Thyroid gland (tissue), 4 donors: ENCODE measurements at regions not wholly inside any gene's neighbourhood (a gene's known extent, or its start where the extent isn't known, plus 50 kb on each side); places are given as distances from the start of the nearest gene placed in this dataset.
"Not testable (repeated sequence)": the region's sequence is repeated elsewhere in the genome, so short reads cannot be mapped to it uniquely, and the experiment has no call there.

Experiments
- DNase-seq, 2 donors: peaks; one replicate each; pipeline ENCODE4 v3.0.0-alpha.2; 2019
- H3K27ac ChIP-seq, 3 donors: fragments of 200-600 bp; sonication (generic); 1 replicate in 2 of 3; 2 replicates in 1 of 3; pipeline ENCODE4 v1.5.1; 2016 to 2019; ENCODE audit warnings: mild to moderate bottlenecking in 1 of 3, moderate library complexity in 1 of 3
- H3K27me3 ChIP-seq: fragments of 200-600 bp; sonication (generic); one replicate; pipeline ENCODE4 v1.5.1; 2019
- H3K36me3 ChIP-seq, 2 donors: fragments of 200-600 bp; sonication (generic); one replicate each; pipeline ENCODE4 v1.5.1; 2016 to 2019
- H3K4me1 ChIP-seq, 2 donors: fragments of 200-600 bp; sonication (generic); one replicate each; pipeline ENCODE4 v1.5.1; 2017 to 2019
- H3K4me3 ChIP-seq, 3 donors: fragments of 200-600 bp; sonication (generic); replicated peaks in 1 of 3; 1 replicate in 2 of 3; 2 replicates in 1 of 3; pipeline ENCODE4 v1.5.1; 2016; ENCODE audit warnings: mild to moderate bottlenecking in 1 of 3
- H3K9me3 ChIP-seq: fragments of 200-600 bp; sonication (generic); one replicate; pipeline ENCODE4 v1.5.1; 2017
- CTCF ChIP-seq, 6 experiments: fragments of 200-600 bp in 3 of 6; fragments of 450-650 bp in 3 of 6; sonication (generic) in 3 of 6; IDR thresholded peaks; one replicate each; pipeline ENCODE4 v1.5.1; 2016 to 2019; ENCODE audit warnings: antibody characterized with exemption in 6 of 6, mild to moderate bottlenecking in 2 of 6, inconsistent platforms in 1 of 6, moderate library complexity in 1 of 6
- POLR2A ChIP-seq, 2 donors: fragments of 450-650 bp; IDR thresholded peaks; one replicate each; pipeline ENCODE4 v1.6.1; 2017; ENCODE audit warnings: antibody characterized with exemption in 2 of 2, mild to moderate bottlenecking in 2 of 2, moderate library complexity in 1 of 2
- WGBS, 2 donors: methylation state at CpG; one replicate each; pipeline ENCODE4 v1.1.5; 2017; 5-methylcytosine and 5-hydroxymethylcytosine counted together
- intact Hi-C: fragments of 100-400 bp; cut with DNase I; formaldehyde crosslinking; loops from one replicate; pipeline ENCODE4 v1.15.1; 2023

DNA sequence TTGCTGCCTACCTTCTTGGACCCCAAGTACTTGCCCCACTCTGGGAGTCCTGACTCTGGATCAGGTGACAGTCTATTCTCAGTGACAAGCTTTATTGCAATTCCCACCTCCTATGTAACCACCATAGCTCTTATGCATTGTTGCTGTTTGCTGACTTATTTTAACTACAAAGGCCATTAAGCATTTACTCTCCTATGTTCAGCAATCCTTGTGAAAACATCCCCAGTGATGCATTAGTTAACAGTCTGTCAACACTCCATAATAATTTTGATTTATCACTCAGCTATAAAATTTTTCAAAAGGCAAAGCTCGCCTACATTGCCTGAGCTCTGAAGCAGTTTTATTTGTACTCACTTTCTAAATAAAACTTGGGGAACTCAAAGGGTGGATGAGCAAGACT is 871.8 kb upstream of the SORCS1 start:
- no peak for TF ChIP-seq POLR2A (IDR thresholded peaks at IDR 0.05)
- TF ChIP-seq CTCF (IDR thresholded peaks at IDR 0.05): no peak
- H3K27ac ChIP-seq: no peak overlapping the region
- WGBS, 2 donors: 82 to 87% methylated on average over 1 of the region's 1 CpG
- H3K27me3 ChIP-seq: no peaks in the 10 kb centered on the region
- H3K36me3 ChIP-seq: no peaks in the 10 kb centered on the region
- intact Hi-C loops: no loop called here
- H3K4me3 ChIP-seq: no peak overlapping the region
- no peak for DNase-seq
- no peaks in the 10 kb centered on the region for H3K4me1 ChIP-seq
- no peaks in the 10 kb centered on the region for H3K9me3 ChIP-seq

GRCh38 chr10:108034829-108035228 is 870.3 kb upstream of the SORCS1 start:
- 56 to 71% methylated on average over 1 of the region's 1 CpG for WGBS, 2 donors
- DNase-seq: no peak
- Histone ChIP-seq H3K36me3 (no peaks in the 10 kb centered on the region), H3K9me3 (no peaks in the 10 kb centered on the region), H3K4me3 (no peak overlapping the region), H3K4me1 (no peaks in the 10 kb centered on the region), H3K27ac (no peak overlapping the region), H3K27me3 (no peaks in the 10 kb centered on the region)
- intact Hi-C loops: no loop called here
- TF ChIP-seq POLR2A (IDR thresholded peaks at IDR 0.05): no peak

GRCh38 chr10:108033518-108033917 is 869.0 kb upstream of the SORCS1 start:
- H3K27me3 ChIP-seq, H3K9me3 ChIP-seq, H3K36me3 ChIP-seq, H3K4me1 ChIP-seq, H3K27ac ChIP-seq, DNase-seq, H3K4me3 ChIP-seq, intact Hi-C loops: not testable (repeated sequence)
- WGBS, 2 donors: 67 to 68% methylated on average over 3 of the region's 3 CpGs

- H3K27ac ChIP-seq: no peak overlapping the region
- TF ChIP-seq CTCF (IDR thresholded peaks at IDR 0.05): no peak
- TF ChIP-seq POLR2A (IDR thresholded peaks at IDR 0.05): no peak
- H3K27me3 ChIP-seq: no peaks in the 10 kb centered on the region
- DNase-seq: no peak
- H3K9me3 ChIP-seq: no peaks in the 10 kb centered on the region
- H3K4me1 ChIP-seq: no peaks in the 10 kb centered on the region
- no peak overlapping the region for H3K4me3 ChIP-seq
- WGBS, 2 donors: 96 to 100% methylated on average over 1 of the region's 1 CpG
- no peaks in the 10 kb centered on the region for H3K36me3 ChIP-seq
- intact Hi-C loops: no loop called here
Measured at GRCh38 chr10:108031505-108031904, 867.0 kb upstream of the SORCS1 start.

DNA sequence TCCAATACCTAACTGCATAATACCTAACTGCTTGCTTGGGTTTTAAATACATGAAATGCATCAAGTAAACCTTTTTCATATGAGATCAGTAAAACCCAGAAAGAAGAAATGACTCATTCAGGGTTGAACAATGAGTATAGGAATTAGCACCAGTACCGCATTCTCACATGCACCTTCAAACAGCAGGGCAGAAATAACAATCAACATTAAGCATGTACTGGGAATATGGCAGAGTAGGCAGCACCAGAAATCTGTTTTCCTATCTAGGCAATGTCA is 850.3 kb upstream of the SORCS1 start:
- intact Hi-C loops: no loop called here
- H3K27me3 ChIP-seq: no peaks in the 10 kb centered on the region
- 91 to 96% methylated on average over 1 of the region's 1 CpG for WGBS, 2 donors
- H3K4me3 ChIP-seq: no peak overlapping the region
- no peaks in the 10 kb centered on the region for H3K36me3 ChIP-seq
- H3K9me3 ChIP-seq: no peaks in the 10 kb centered on the region
- no peak for DNase-seq
- no peak overlapping the region for H3K27ac ChIP-seq
- H3K4me1 ChIP-seq: no peaks in the 10 kb centered on the region
- no peak for TF ChIP-seq CTCF (IDR thresholded peaks at IDR 0.05)

DNA sequence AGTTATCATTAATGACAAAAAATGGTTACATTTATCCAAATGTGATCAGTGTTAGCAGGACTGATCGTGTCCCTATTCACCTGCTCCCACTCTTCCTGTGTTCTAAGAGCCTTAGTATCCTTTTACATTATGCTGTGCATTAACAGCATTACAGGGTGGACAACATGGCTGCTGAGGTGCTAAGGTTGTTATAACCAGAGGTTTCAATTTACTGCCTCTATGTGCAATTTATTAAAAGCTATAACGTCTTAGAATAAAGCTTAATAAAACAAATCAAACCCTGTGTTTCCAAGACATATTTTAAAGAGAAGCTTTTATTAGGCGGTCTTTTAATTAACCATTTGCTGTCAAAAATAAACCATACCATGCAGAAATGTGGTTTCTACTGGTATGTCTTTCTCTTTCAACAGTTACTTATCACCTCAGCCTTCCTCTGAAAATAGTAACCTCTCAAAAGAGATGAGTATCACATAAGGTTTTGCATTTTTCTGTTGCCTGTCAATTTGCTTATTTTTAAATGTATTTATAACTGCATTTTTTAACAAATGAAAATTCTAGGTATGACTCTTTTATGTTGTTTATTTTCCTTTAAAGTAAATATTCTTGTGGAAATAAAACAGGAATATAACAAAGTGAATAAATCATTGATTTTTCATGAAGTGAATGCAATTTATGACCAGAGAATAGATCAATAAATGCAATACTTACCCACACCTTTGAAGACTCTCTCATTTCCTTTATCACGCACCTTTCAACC is 849.8 kb upstream of the SORCS1 start:
- 83 to 84% methylated on average over 4 of the region's 4 CpGs for WGBS, 2 donors
- no peaks in the 10 kb centered on the region for H3K4me1 ChIP-seq
- no peak overlapping the region for H3K27ac ChIP-seq
- H3K9me3 ChIP-seq: no peaks in the 10 kb centered on the region
- no peak for DNase-seq
- H3K27me3 ChIP-seq: no peaks in the 10 kb centered on the region
- H3K4me3 ChIP-seq: no peak overlapping the region
- no peaks in the 10 kb centered on the region for H3K36me3 ChIP-seq
- intact Hi-C loops: no loop called here
- TF ChIP-seq POLR2A (IDR thresholded peaks at IDR 0.05) (no peak), CTCF (IDR thresholded peaks at IDR 0.05) (no peak)
